H4 (cell line): ENCODE measurements at regions not wholly inside any gene's neighbourhood (a gene's known extent, or its start where the extent isn't known, plus 50 kb on each side); places are given as distances from the start of the nearest gene placed in this dataset.

Experiments used
- DNase-seq: peaks from one replicate; pipeline ENCODE4 v3.0.0-alpha.2; 2015; ENCODE audit warnings: low spot score

- DNase-seq = no peak
Measured at GRCh38 chr1:83581747-83582146, 417.2 kb downstream of the TTLL7 start.

GRCh38 chr1:83574791-83575190, 424.1 kb downstream of the TTLL7 start:
- DNase-seq = no peak

GRCh38 chr1:83573776-83574175, 425.2 kb downstream of the TTLL7 start:
- DNase-seq = no peak

- DNase-seq = no peak
Measured at GRCh38 chr1:83571536-83571935, 427.4 kb downstream of the TTLL7 start.

GRCh38 chr1:83561346-83561745, 437.6 kb downstream of the TTLL7 start:
- no peak for DNase-seq

- no peak for DNase-seq
Measured at GRCh38 chr1:83559129-83559840, 439.6 kb downstream of the TTLL7 start.

- peak; percentile 6 for DNase-seq
Measured at GRCh38 chr1:83555871-83556270, 443.1 kb downstream of the TTLL7 start.

GRCh38 chr1:83554174-83554573, 444.8 kb downstream of the TTLL7 start:
- DNase-seq = no peak

- DNase-seq = no peak
Measured at GRCh38 chr1:83552820-83553219, 446.1 kb downstream of the TTLL7 start.

- no peak for DNase-seq
Measured at GRCh38 chr1:83548311-83548710, 450.6 kb downstream of the TTLL7 start.

GRCh38 chr1:83547901-83548300, 451.0 kb downstream of the TTLL7 start:
- DNase-seq = no peak

GRCh38 chr1:83546874-83547273, 452.1 kb downstream of the TTLL7 start:
- DNase-seq = no peak

- peak; percentile 13 for DNase-seq
Measured at GRCh38 chr1:83545066-83545862, 453.7 kb downstream of the TTLL7 start.

GRCh38 chr1:83543222-83543973, 455.5 kb downstream of the TTLL7 start:
- DNase-seq = no peak

GRCh38 chr1:83531521-83532309, 467.2 kb downstream of the TTLL7 start:
- no peak for DNase-seq

- no peak for DNase-seq
Measured at GRCh38 chr1:83530506-83530905, 468.4 kb downstream of the TTLL7 start.

GRCh38 chr1:83527987-83528386, 470.9 kb downstream of the TTLL7 start:
- no peak for DNase-seq

- no peak for DNase-seq
Measured at GRCh38 chr1:83520797-83521196, 478.1 kb downstream of the TTLL7 start.

GRCh38 chr1:83516369-83516768, 482.6 kb downstream of the TTLL7 start:
- no peak for DNase-seq

GRCh38 chr1:83515578-83516154, 483.3 kb downstream of the TTLL7 start:
- no peak for DNase-seq
